ENCODE measurements at regions not wholly inside any gene's neighbourhood (a gene's known extent, or its start where the extent isn't known, plus 50 kb on each side); places are given as distances from the start of the nearest gene placed in this dataset.

- H3K4me1 ChIP-seq (ENCODE audit: control insufficient read depth, insufficient read depth, low read length), result no peaks in the 10 kb centered on the region
- no peaks in the 10 kb centered on the region for H3K36me3 ChIP-seq (ENCODE audit: control insufficient read depth in 2 of 2, insufficient read depth in 1 of 2, low read length in 2 of 2)
- ChIA-PET POLR2A (no interaction called here), CTCF (interaction anchor here (1.1 kb wide), 1 partner anchor 587 kb away, joined by 3 read pairs; no protein-coding TSS in a partner anchor)
- TF ChIP-seq ZBTB1 (tag by site-specific recombination; IDR thresholded peaks at IDR 0.05) (no peak), ZBTB11 (tag by site-specific recombination; conservative IDR thresholded peaks at IDR 0.05; ENCODE audit: low read depth) (no peak), ZBTB7A (tag by site-specific recombination; IDR thresholded peaks at IDR 0.05; ENCODE audit: low read depth) (no peak), ZNF23 (tag by site-specific recombination; IDR thresholded peaks at IDR 0.05; ENCODE audit: borderline replicate concordance) (no peak), ZNF677 (tag by site-specific recombination; IDR thresholded peaks at IDR 0.05) (no peak), ZNF776 (tag by site-specific recombination; IDR thresholded peaks at IDR 0.05; ENCODE audit: borderline replicate concordance) (no peak)
- TF ChIP-seq, protein P1, sequence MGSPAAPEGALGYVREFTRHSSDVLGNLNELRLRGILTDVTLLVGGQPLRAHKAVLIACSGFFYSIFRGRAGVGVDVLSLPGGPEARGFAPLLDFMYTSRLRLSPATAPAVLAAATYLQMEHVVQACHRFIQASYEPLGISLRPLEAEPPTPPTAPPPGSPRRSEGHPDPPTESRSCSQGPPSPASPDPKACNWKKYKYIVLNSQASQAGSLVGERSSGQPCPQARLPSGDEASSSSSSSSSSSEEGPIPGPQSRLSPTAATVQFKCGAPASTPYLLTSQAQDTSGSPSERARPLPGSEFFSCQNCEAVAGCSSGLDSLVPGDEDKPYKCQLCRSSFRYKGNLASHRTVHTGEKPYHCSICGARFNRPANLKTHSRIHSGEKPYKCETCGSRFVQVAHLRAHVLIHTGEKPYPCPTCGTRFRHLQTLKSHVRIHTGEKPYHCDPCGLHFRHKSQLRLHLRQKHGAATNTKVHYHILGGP (tag by site-specific recombination; IDR thresholded peaks at IDR 0.05), result no peak
- TF ChIP-seq, protein P2, sequence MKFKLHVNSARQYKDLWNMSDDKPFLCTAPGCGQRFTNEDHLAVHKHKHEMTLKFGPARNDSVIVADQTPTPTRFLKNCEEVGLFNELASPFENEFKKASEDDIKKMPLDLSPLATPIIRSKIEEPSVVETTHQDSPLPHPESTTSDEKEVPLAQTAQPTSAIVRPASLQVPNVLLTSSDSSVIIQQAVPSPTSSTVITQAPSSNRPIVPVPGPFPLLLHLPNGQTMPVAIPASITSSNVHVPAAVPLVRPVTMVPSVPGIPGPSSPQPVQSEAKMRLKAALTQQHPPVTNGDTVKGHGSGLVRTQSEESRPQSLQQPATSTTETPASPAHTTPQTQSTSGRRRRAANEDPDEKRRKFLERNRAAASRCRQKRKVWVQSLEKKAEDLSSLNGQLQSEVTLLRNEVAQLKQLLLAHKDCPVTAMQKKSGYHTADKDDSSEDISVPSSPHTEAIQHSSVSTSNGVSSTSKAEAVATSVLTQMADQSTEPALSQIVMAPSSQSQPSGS (tag by site-specific recombination; IDR thresholded peaks at IDR 0.05; ENCODE audit: low read depth), result no peak
- TF ChIP-seq, protein P3, sequence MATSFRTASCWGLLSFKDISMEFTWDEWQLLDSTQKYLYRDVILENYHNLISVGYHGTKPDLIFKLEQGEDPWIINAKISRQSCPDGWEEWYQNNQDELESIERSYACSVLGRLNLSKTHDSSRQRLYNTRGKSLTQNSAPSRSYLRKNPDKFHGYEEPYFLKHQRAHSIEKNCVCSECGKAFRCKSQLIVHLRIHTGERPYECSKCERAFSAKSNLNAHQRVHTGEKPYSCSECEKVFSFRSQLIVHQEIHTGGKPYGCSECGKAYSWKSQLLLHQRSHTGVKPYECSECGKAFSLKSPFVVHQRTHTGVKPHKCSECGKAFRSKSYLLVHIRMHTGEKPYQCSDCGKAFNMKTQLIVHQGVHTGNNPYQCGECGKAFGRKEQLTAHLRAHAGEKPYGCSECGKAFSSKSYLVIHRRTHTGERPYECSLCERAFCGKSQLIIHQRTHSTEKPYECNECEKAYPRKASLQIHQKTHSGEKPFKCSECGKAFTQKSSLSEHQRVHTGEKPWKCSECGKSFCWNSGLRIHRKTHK (tag by site-specific recombination; IDR thresholded peaks at IDR 0.05), result no peak
- H3K4me3 ChIP-seq (ENCODE audit: low read depth, low read length), result no peak overlapping the region
- no peak overlapping the region for H3K27ac ChIP-seq (ENCODE audit: extremely low read depth, low read depth, low read length)
- no peaks in the 10 kb centered on the region for H3K9me3 ChIP-seq (ENCODE audit: control insufficient read depth, insufficient read depth, low read depth, low read length)
Measured at GRCh38 chr10:49243610-49244283, 55.2 kb upstream of the C10orf71 start.

GRCh38 chr10:49243139-49243538, 54.9 kb upstream of the TMEM273 start:
- no peaks in the 10 kb centered on the region for H3K4me1 ChIP-seq (ENCODE audit: control insufficient read depth, insufficient read depth, low read length)
- no peak for TF ChIP-seq ZNF521 (tag by site-specific recombination; IDR thresholded peaks at IDR 0.05)
- TF ChIP-seq KLF8 (tag by site-specific recombination; IDR thresholded peaks at IDR 0.05), result no peak
- no peak for TF ChIP-seq SP3 (tag by site-specific recombination; IDR thresholded peaks at IDR 0.05)
- no peak for TF ChIP-seq ZNF624 (tag by site-specific recombination; IDR thresholded peaks at IDR 0.05)
- TF ChIP-seq ZNF354C (tag by site-specific recombination; IDR thresholded peaks at IDR 0.05; ENCODE audit: borderline replicate concordance, low read depth), result no peak
- TF ChIP-seq ZNF555 (tag by site-specific recombination; conservative IDR thresholded peaks at IDR 0.05), result no peak
- TF ChIP-seq ZNF510 (tag by site-specific recombination; IDR thresholded peaks at IDR 0.05; ENCODE audit: insufficient replicate concordance), result no peak
- no peak for TF ChIP-seq BCL11A (tag by site-specific recombination; IDR thresholded peaks at IDR 0.05; ENCODE audit: low read depth)
- H3K9me3 ChIP-seq (ENCODE audit: control insufficient read depth, insufficient read depth, low read depth, low read length), result no peaks in the 10 kb centered on the region
- CTCF ChIA-PET, result interaction anchor here (1.1 kb wide), 1 partner anchor 587 kb away, joined by 3 read pairs; no protein-coding TSS in a partner anchor
- no peak overlapping the region for H3K4me3 ChIP-seq (ENCODE audit: low read depth, low read length)
- POLR2A ChIA-PET, result no interaction called here
- H3K36me3 ChIP-seq (ENCODE audit: control insufficient read depth in 2 of 2, insufficient read depth in 1 of 2, low read length in 2 of 2), result no peaks in the 10 kb centered on the region
- no peak overlapping the region for H3K27ac ChIP-seq (ENCODE audit: extremely low read depth, low read depth, low read length)
